ENCODE measurements at regions not wholly inside any gene's neighbourhood (a gene's known extent, or its start where the extent isn't known, plus 50 kb on each side); places are given as distances from the start of the nearest gene placed in this dataset.

DNA sequence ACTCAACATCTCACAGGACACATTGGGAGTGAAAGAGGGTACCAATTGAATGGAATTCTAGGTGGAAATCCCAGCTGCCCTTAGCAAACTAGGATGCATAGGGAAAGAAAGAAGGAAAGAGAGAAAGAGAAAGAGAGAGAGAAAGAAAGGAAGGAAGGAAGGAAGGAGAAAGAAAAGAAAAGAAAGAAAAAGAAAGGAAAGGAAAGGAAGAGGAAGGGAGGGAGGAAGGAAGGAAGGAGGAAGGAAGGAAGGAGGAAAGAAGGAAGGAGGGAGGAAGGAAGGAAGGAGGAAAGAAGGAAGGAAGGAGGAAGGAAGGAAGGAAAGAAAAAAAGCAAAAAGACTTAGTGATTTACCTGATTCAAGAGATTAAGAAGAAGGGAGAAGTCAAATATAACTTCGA is 143.9 kb downstream of the SS18 start:
- no peak overlapping the region for H3K4me3 Mint-ChIP-seq
- H3K27me3 Mint-ChIP-seq, result no peaks in the 10 kb centered on the region
- no peaks in the 10 kb centered on the region for H3K9me3 Mint-ChIP-seq
- ATAC-seq (no peak), DNase-seq (no peak)
- no peak overlapping the region for H3K27ac Mint-ChIP-seq
- no peaks in the 10 kb centered on the region for H3K36me3 Mint-ChIP-seq (ENCODE audit: low read depth)
- ChIA-PET POLR2A (no interaction called here), CTCF (no interaction called here)
- TF ChIP-seq, protein P1, sequence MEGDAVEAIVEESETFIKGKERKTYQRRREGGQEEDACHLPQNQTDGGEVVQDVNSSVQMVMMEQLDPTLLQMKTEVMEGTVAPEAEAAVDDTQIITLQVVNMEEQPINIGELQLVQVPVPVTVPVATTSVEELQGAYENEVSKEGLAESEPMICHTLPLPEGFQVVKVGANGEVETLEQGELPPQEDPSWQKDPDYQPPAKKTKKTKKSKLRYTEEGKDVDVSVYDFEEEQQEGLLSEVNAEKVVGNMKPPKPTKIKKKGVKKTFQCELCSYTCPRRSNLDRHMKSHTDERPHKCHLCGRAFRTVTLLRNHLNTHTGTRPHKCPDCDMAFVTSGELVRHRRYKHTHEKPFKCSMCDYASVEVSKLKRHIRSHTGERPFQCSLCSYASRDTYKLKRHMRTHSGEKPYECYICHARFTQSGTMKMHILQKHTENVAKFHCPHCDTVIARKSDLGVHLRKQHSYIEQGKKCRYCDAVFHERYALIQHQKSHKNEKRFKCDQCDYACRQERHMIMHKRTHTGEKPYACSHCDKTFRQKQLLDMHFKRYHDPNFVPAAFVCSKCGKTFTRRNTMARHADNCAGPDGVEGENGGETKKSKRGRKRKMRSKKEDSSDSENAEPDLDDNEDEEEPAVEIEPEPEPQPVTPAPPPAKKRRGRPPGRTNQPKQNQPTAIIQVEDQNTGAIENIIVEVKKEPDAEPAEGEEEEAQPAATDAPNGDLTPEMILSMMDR (IDR thresholded peaks at IDR 0.05), result no peak
- H3K4me1 Mint-ChIP-seq (ENCODE audit: low read depth), result no peaks in the 10 kb centered on the region
- intact Hi-C loops (cut with micrococcal nuclease), result no loop called here

DNA sequence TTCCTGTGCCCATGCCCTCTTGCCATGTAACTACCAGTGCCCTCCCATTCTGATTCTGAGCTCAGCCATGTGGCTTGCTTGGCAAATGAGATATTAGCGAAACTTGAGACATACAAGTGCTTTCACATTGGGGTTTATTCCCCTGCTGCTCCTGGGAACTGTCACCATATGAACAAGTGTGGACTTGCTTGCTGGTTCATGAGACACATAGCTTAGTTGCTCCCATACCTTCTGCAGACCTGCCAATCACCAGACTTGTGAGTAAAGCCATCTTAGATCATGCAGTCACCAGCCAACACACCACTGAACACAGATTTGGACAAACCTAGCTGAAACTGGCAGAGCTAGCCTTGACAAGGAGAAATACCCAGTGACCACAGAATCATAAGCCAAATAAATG is 155.1 kb downstream of the SS18 start:
- no peaks in the 10 kb centered on the region for H3K4me1 Mint-ChIP-seq (ENCODE audit: low read depth)
- H3K4me3 Mint-ChIP-seq, result no peak overlapping the region
- ChIA-PET CTCF (interaction anchor here (0.9 kb wide), 1 partner anchor 449 kb away, joined by 4 read pairs; no protein-coding TSS in a partner anchor), POLR2A (no interaction called here)
- ATAC-seq, result no peak
- peaks cover 2% of the 10 kb centered on the region for H3K36me3 Mint-ChIP-seq (ENCODE audit: low read depth)
- peaks cover 11% of the 10 kb centered on the region for H3K27me3 Mint-ChIP-seq
- DNase-seq, result no peak
- TF ChIP-seq, protein P1 (IDR thresholded peaks at IDR 0.05), result no peak
- H3K27ac Mint-ChIP-seq, result no peak overlapping the region
- H3K9me3 Mint-ChIP-seq, result no peaks in the 10 kb centered on the region
- intact Hi-C loops (cut with micrococcal nuclease), result no loop called here

DNA sequence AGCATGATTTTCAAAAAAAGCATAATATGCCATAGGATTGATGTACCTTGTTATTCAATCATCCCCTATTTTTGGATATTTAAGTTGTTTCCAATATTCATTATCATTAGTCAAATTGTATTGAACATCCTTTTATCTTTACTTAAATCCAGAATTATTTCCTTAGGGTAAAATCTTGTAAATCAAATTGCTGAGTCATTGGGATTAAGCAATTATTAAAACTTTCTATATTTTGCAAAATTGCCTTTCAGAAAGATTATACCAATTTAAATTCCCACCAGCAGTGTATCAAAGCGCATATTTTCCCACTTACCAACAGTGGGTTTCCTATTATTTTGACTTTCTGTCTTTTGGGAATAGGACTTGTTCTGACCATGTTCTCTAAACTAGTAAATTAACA is 159.3 kb downstream of the SS18 start:
- no peak for DNase-seq
- ChIA-PET POLR2A (no interaction called here), CTCF (no interaction called here)
- H3K4me3 Mint-ChIP-seq, result no peak overlapping the region
- peaks cover 3% of the 10 kb centered on the region for H3K4me1 Mint-ChIP-seq (ENCODE audit: low read depth)
- TF ChIP-seq, protein P1 (IDR thresholded peaks at IDR 0.05), result no peak
- ATAC-seq, result no peak
- peaks cover 7% of the 10 kb centered on the region for H3K27me3 Mint-ChIP-seq
- H3K9me3 Mint-ChIP-seq, result no peaks in the 10 kb centered on the region
- intact Hi-C loops (cut with micrococcal nuclease), result no loop called here
- H3K27ac Mint-ChIP-seq, result no peak overlapping the region
- peaks cover 2% of the 10 kb centered on the region for H3K36me3 Mint-ChIP-seq (ENCODE audit: low read depth)

DNA sequence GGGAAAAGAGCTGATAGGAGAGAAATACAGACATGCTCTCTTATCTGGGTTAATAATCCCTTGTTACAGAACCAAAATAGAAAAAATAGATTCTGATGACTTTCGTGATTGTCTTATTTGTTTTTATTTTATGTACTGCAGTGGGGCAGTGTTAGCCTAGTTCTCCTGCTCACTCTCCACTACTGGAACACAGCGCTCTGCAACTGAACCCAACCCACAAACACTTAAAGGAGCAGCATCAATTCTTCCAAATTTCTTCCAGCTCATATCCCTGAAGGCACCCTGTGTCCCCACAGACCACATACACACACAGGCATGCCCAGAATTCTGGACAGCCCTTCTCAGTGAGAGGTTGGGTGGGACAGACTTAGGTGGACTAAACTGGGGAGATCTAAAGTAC is 160.6 kb downstream of the SS18 start:
- ATAC-seq (no peak), DNase-seq (no peak)
- Mint-ChIP-seq H3K27me3 (peaks cover 4% of the 10 kb centered on the region), H3K4me1 (ENCODE audit: low read depth) (peaks cover 3% of the 10 kb centered on the region), H3K9me3 (no peaks in the 10 kb centered on the region), H3K36me3 (ENCODE audit: low read depth) (peaks cover 2% of the 10 kb centered on the region), H3K4me3 (no peak overlapping the region), H3K27ac (no peak overlapping the region)
- ChIA-PET CTCF (interaction anchor here (1.0 kb wide), 1 partner anchor 8 kb away, joined by 3 read pairs; no protein-coding TSS in a partner anchor), POLR2A (no interaction called here)
- TF ChIP-seq, protein P1 (IDR thresholded peaks at IDR 0.05), result no peak
- intact Hi-C loops (cut with micrococcal nuclease), result no loop called here

DNA sequence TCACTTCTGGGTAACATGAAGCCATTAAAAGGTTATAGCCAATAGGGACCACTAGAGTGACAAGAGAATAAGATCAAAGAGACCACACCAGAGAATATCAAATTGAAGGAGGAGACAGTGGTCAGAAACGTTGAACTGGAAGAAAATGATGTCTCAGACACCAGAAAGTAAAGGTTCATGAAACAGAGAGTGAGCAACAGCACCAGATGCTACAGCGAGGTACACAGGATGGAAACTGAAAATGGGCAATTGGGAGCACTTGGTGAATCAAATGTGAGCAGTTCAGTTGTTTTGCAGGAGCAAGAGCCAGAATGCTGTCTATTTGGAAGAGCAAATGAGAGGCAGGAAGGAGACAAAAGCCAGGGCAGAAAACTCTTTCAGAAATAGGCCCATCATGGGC is 162.6 kb downstream of the SS18 start:
- TF ChIP-seq, protein P1 (IDR thresholded peaks at IDR 0.05), result no peak
- Mint-ChIP-seq H3K27me3 (peaks cover 4% of the 10 kb centered on the region), H3K27ac (no peak overlapping the region), H3K9me3 (no peaks in the 10 kb centered on the region), H3K36me3 (ENCODE audit: low read depth) (no peaks in the 10 kb centered on the region), H3K4me1 (ENCODE audit: low read depth) (peaks cover 3% of the 10 kb centered on the region), H3K4me3 (no peak overlapping the region)
- CTCF ChIA-PET, result no interaction called here
- no peak for DNase-seq
- intact Hi-C loops (cut with micrococcal nuclease), result no loop called here
- no peak for ATAC-seq
- POLR2A ChIA-PET, result no interaction called here
